Left ventricle myocardium inferior (tissue), 1 donor: ENCODE measurements at regions not wholly inside any gene's neighbourhood (a gene's known extent, or its start where the extent isn't known, plus 50 kb on each side); places are given as distances from the start of the nearest gene placed in this dataset.

Experiments
- DNase-seq: peaks from one replicate; pipeline ENCODE4 v3.0.0-alpha.2; 2020
- H3K27ac ChIP-seq: fragments of 200-600 bp; replicated peaks from 2 replicates; pipeline ENCODE4 v1.8.0; 2021
- H3K27me3 ChIP-seq: fragments of 200-600 bp; 2 replicates; pipeline ENCODE4 v1.8.0; 2021; ENCODE audit warnings: low read depth
- H3K36me3 ChIP-seq: fragments of 200-600 bp; 2 replicates; pipeline ENCODE4 v1.8.0; 2021
- H3K4me1 ChIP-seq: fragments of 200-600 bp; 2 replicates; pipeline ENCODE4 v1.8.0; 2021
- H3K4me3 ChIP-seq: fragments of 200-600 bp; 2 replicates; pipeline ENCODE4 v1.8.0; 2021; ENCODE audit warnings: mild to moderate bottlenecking, moderate library complexity
- H3K9me3 ChIP-seq: fragments of 200-600 bp; replicated peaks from 2 replicates; pipeline ENCODE4 v1.8.0; 2021
- CTCF ChIP-seq: fragments of 200-600 bp; IDR thresholded peaks from 2 replicates; pipeline ENCODE4 v1.8.0; 2021; ENCODE audit warnings: antibody characterized with exemption, mild to moderate bottlenecking, borderline replicate concordance
- intact Hi-C: fragments of 100-400 bp; cut with micrococcal nuclease; formaldehyde crosslinking; loops from one replicate; pipeline ENCODE4 v1.11.0; 2022
- donor health status: DM: no; HTN: yes; CAD: no; lungs with severe emphysema.

DNA sequence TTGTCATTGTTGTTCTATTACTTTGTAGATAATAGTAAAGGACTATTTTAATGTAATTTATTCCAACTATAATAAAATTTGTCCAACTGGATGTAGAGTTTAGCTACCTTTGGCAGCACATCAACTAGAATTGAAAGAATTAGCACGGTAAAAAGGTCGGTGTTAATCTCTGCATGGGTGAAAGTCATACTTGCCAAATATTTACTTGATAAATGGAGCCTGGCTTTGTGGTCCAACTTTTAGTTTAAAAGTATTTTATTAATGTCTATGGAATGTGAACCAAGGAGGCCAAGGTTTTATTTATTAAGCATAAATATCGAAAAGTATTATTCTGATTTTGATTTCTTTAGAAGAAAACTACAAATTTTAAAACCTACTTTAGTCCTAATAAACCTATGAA is 1389.0 kb downstream of the PCDH9 start:
- TF ChIP-seq CTCF, result no peak
- Histone ChIP-seq H3K27me3 (no peaks in the 10 kb centered on the region), H3K9me3 (no peaks in the 10 kb centered on the region), H3K4me3 (no peak overlapping the region), H3K36me3 (no peaks in the 10 kb centered on the region), H3K4me1 (no peaks in the 10 kb centered on the region), H3K27ac (no peak overlapping the region)
- no peak for DNase-seq
- intact Hi-C loops, result no loop called here

GRCh38 chr13:65836066-65836465 is 1394.1 kb downstream of the PCDH9 start:
- H3K9me3 ChIP-seq, result no peaks in the 10 kb centered on the region
- intact Hi-C loops, result no loop called here
- no peak overlapping the region for H3K4me3 ChIP-seq
- no peaks in the 10 kb centered on the region for H3K27me3 ChIP-seq
- H3K4me1 ChIP-seq, result no peaks in the 10 kb centered on the region
- DNase-seq, result no peak
- H3K27ac ChIP-seq, result no peak overlapping the region
- TF ChIP-seq CTCF, result no peak
- H3K36me3 ChIP-seq, result no peaks in the 10 kb centered on the region

- no peak for TF ChIP-seq CTCF
- DNase-seq, result no peak
- intact Hi-C loops, result no loop called here
- no peaks in the 10 kb centered on the region for H3K4me1 ChIP-seq
- H3K27me3 ChIP-seq, result no peaks in the 10 kb centered on the region
- H3K9me3 ChIP-seq, result no peaks in the 10 kb centered on the region
- H3K27ac ChIP-seq, result no peak overlapping the region
- H3K4me3 ChIP-seq, result no peak overlapping the region
- H3K36me3 ChIP-seq, result no peaks in the 10 kb centered on the region
These were observed 1395.2 kb downstream of the PCDH9 start for GRCh38 chr13:65834897-65835296.

DNA sequence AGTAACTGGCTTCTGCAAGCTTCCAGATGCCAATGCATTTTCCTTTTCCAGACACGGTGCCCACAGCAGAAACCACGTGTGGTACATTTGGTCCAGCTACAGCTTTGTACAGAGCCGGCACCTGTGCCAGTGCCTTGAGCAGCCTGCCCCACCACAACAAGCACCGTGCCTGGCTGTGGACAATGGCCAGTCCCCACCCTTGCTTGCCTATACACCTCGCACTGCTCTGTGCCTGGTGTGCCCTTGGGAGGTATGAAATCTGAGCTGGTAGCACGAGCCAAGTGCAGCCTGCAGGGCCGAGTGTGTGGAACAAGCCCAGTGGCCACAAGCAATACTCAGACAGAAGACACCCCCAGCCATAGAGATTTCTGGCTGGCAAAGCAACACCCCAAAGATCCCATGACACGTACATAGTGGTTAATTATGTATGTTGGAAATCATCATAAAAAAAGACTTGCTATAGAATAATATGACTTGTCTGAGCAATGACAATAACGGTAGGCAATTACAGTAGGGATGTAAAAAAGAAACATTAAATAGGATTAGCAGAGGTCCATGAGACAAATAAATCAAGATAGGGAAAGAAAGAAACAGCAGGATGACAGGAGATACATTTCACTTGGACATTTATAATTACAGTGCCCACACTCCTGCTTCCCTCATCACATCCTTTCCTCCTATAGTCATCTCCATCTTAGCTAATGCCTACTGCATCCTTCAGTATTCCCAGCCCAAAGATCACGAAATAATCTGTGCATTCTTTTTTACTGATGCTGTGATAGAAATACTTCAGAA is 1399.5 kb downstream of the PCDH9 start:
- H3K4me3 ChIP-seq, result no peak overlapping the region
- no peaks in the 10 kb centered on the region for H3K9me3 ChIP-seq
- intact Hi-C loops, result no loop called here
- DNase-seq, result no peak
- no peaks in the 10 kb centered on the region for H3K36me3 ChIP-seq
- H3K27me3 ChIP-seq, result no peaks in the 10 kb centered on the region
- H3K27ac ChIP-seq, result no peak overlapping the region
- TF ChIP-seq CTCF, result no peak
- no peaks in the 10 kb centered on the region for H3K4me1 ChIP-seq

- Histone ChIP-seq H3K9me3 (no peaks in the 10 kb centered on the region), H3K36me3 (no peaks in the 10 kb centered on the region), H3K27ac (no peak overlapping the region), H3K27me3 (no peaks in the 10 kb centered on the region), H3K4me1 (no peaks in the 10 kb centered on the region), H3K4me3 (no peak overlapping the region)
- intact Hi-C loops, result no loop called here
- TF ChIP-seq CTCF, result no peak
- DNase-seq, result no peak
These were observed 1400.7 kb downstream of the PCDH9 start for GRCh38 chr13:65829241-65830008.
